ENCODE measurements at regions not wholly inside any gene's neighbourhood (a gene's known extent, or its start where the extent isn't known, plus 50 kb on each side); places are given as distances from the start of the nearest gene placed in this dataset.
A peak's percentile ranks its signal among the peaks of the same experiment; 100 is the strongest.

DNA sequence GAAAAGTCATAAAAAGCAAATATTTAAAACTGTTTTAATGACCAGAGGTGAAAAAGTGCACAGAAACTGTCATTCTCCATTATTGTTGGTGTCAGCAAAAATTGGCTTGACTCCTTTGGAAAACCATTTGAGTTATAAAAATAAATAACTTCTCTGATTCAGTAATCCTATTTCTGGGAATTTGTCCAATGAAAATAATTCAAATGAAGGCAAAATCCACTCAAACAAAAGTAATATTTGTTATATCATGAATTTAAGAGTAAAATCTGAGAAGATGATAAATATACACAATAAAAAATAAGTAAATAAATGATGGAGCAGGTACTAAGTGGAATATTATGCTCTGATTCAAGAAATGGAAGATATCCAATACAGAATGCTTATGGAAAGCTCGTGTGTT is 326.6 kb upstream of the KLF6 start:
- ChIA-PET POLR2A (no interaction called here), CTCF (ENCODE audit: low intra/inter-chr PET ratio) (no interaction called here)
- H3K79me2 ChIP-seq (ENCODE audit: control insufficient read depth, insufficient read depth, low read length): no peaks in the 10 kb centered on the region
- H4K20me1 ChIP-seq (replicated peaks; ENCODE audit: control insufficient read depth, insufficient read depth, low read length): no peaks in the 10 kb centered on the region
- ATAC-seq (no peak), FAIRE-seq (no peak), DNase-seq (ENCODE audit: extremely low read depth in 1 of 4, low spot score in 3 of 4) (no peak)
- intact Hi-C loops (cut with micrococcal nuclease): no loop called here
- no peaks in the 10 kb centered on the region for H3K4me1 ChIP-seq (replicated peaks in 1 of 2; ENCODE audit: control insufficient read depth in 2 of 2, insufficient read depth in 2 of 2, low read length in 2 of 2)
- no peak overlapping the region for H3K9ac ChIP-seq (ENCODE audit: insufficient read depth in 1 of 2, low read depth in 2 of 2, low read length in 2 of 2)
- TF ChIP-seq PTBP1 (IDR thresholded peaks at IDR 0.05; ENCODE audit: low read depth, low read length) (no peak), U2AF1 (optimal IDR thresholded peaks at IDR 0.05; ENCODE audit: low read depth, low read length) (no peak), SIN3B (IDR thresholded peaks at IDR 0.05; ENCODE audit: low read depth) (no peak), MAFF (IDR thresholded peaks at IDR 0.05; ENCODE audit: low read length) (peak; percentile 65), MAFG (tag; conservative IDR thresholded peaks at IDR 0.05) (peak; percentile 51), XRCC3 (IDR thresholded peaks at IDR 0.05) (no peak), SIX5 (IDR thresholded peaks at IDR 0.05; ENCODE audit: borderline replicate concordance in 1 of 2, insufficient read depth in 1 of 2, low read depth in 1 of 2, low read length in 2 of 2) (no peak), NFE2L1 (tag; IDR thresholded peaks at IDR 0.05; ENCODE audit: borderline replicate concordance, low read depth) (no peak), TCFL5 (CRISPR knock-in tag; conservative IDR thresholded peaks at IDR 0.05) (no peak), CEBPB (tag; IDR thresholded peaks at IDR 0.05) (no peak), ZNF79 (CRISPR knock-in tag; IDR thresholded peaks at IDR 0.05; ENCODE audit: low read depth) (no peak), ZNF316 (IDR thresholded peaks at IDR 0.05) (peak; percentile 67), MCM7 (IDR thresholded peaks at IDR 0.05) (no peak), C11orf30 (IDR thresholded peaks at IDR 0.05; ENCODE audit: low read depth) (peak; percentile 44; the same call in 1 of the 2 replicates), MAFK (IDR thresholded peaks at IDR 0.05; ENCODE audit: low read length) (peak; percentile 70)
- TF ChIP-seq, protein P1, sequence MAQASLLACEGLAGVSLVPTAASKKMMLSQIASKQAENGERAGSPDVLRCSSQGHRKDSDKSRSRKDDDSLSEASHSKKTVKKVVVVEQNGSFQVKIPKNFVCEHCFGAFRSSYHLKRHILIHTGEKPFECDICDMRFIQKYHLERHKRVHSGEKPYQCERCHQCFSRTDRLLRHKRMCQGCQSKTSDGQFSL (CRISPR knock-in tag; IDR thresholded peaks at IDR 0.05): no peak
- TF ChIP-seq, protein P1 (tag; IDR thresholded peaks at IDR 0.05): no peak
- WGBS (ENCODE audit: insufficient coverage, low coverage, missing lambda C conversion rate): 0% methylated on average over 1 of the region's 1 CpG
- H3K36me3 ChIP-seq (ENCODE audit: control insufficient read depth, insufficient read depth, low read length): no peaks in the 10 kb centered on the region
- H3K9me1 ChIP-seq (ENCODE audit: control insufficient read depth, insufficient read depth, low read length): no peaks in the 10 kb centered on the region
- no peak overlapping the region for H3K4me2 ChIP-seq (ENCODE audit: insufficient read depth, low read length)
- no peaks in the 10 kb centered on the region for H3K9me3 ChIP-seq (replicated peaks; ENCODE audit: control insufficient read depth, insufficient read depth, low read depth, low read length)
- no peaks in the 10 kb centered on the region for H3K27me3 ChIP-seq (ENCODE audit: control insufficient read depth in 2 of 2, insufficient read depth in 2 of 2, low read length in 2 of 2)
- no peak overlapping the region for H3K27ac ChIP-seq (ENCODE audit: extremely low read depth, low read depth, low read length)
- H2AFZ ChIP-seq (ENCODE audit: low read depth, low read length): no peak overlapping the region
- no peak overlapping the region for H3K4me3 ChIP-seq
- no TSS peak for BruUV-seq (replicated peaks)
- in situ Hi-C loops (cut with MboI): no loop called here

Measured in K562 (cell line).